ENCODE measurements at regions not wholly inside any gene's neighbourhood (a gene's known extent, or its start where the extent isn't known, plus 50 kb on each side); places are given as distances from the start of the nearest gene placed in this dataset.

DNA sequence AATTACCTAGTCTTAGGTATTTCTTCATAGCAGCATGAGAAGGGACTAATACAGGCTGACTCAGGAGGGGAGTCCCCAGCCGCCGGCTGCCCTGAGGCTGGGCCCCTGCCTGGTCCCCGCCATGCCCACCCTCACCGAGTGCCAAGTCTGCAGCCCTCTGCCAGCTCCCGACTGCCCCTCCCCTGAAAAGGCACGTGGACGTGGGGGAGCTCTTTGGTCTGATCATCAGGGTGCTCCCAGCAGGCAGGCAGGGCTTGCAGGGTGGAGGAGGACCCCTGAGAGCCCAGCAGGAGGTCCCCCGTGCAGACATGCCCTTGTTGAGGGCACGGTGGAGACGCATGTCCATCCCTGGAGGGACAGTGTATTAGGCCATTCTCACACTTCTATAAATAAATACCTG lies 110.9 kb downstream of the UNCX start:
- DNase-seq (ENCODE audit: extremely low spot score in 2 of 2) = no peak
- no peaks in the 10 kb centered on the region for H3K36me3 ChIP-seq
- TF ChIP-seq, protein P1, sequence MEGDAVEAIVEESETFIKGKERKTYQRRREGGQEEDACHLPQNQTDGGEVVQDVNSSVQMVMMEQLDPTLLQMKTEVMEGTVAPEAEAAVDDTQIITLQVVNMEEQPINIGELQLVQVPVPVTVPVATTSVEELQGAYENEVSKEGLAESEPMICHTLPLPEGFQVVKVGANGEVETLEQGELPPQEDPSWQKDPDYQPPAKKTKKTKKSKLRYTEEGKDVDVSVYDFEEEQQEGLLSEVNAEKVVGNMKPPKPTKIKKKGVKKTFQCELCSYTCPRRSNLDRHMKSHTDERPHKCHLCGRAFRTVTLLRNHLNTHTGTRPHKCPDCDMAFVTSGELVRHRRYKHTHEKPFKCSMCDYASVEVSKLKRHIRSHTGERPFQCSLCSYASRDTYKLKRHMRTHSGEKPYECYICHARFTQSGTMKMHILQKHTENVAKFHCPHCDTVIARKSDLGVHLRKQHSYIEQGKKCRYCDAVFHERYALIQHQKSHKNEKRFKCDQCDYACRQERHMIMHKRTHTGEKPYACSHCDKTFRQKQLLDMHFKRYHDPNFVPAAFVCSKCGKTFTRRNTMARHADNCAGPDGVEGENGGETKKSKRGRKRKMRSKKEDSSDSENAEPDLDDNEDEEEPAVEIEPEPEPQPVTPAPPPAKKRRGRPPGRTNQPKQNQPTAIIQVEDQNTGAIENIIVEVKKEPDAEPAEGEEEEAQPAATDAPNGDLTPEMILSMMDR (IDR thresholded peaks at IDR 0.05) = no peak
- TF ChIP-seq POLR2AphosphoS5 (IDR thresholded peaks at IDR 0.05; ENCODE audit: insufficient read depth in 1 of 2, low read depth in 1 of 2) = no peak
- TF ChIP-seq POLR2A (IDR thresholded peaks at IDR 0.05) = no peak
- no peak overlapping the region for H3K27ac ChIP-seq
- no peaks in the 10 kb centered on the region for H3K9me3 ChIP-seq
- H3K4me3 ChIP-seq = no peak overlapping the region
- intact Hi-C loops (cut with DNase I) = no loop called here
- H3K4me1 ChIP-seq = no peaks in the 10 kb centered on the region
- H3K27me3 ChIP-seq = no peaks in the 10 kb centered on the region

DNA sequence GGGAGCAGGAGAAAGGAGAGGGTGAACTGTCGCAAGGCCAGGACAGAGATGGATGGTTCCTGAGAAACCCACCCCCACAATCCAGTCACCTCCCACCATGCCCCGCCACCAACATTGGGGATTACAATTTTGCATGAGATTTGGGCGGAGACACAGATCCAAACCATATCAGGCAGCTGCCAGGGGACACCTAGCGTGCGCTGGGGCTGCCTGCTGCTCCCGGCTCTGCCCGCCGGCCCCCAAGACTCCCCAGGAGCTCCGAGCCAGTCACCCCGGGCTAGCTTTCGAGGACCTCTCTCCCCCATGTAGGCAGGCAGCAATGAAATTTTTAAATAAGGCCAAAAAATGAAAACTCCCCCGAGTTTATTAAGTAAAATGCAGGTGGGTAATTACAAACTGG lies 111.7 kb downstream of the UNCX start:
- no peaks in the 10 kb centered on the region for H3K9me3 ChIP-seq
- no peak overlapping the region for H3K27ac ChIP-seq
- no peaks in the 10 kb centered on the region for H3K36me3 ChIP-seq
- no peaks in the 10 kb centered on the region for H3K4me1 ChIP-seq
- H3K4me3 ChIP-seq = no peak overlapping the region
- no peaks in the 10 kb centered on the region for H3K27me3 ChIP-seq
- TF ChIP-seq POLR2A (IDR thresholded peaks at IDR 0.05) (no peak), POLR2AphosphoS5 (IDR thresholded peaks at IDR 0.05; ENCODE audit: insufficient read depth in 1 of 2, low read depth in 1 of 2) (no peak)
- TF ChIP-seq, protein P1 (IDR thresholded peaks at IDR 0.05) = no peak
- intact Hi-C loops (cut with DNase I) = no loop called here
- DNase-seq (ENCODE audit: extremely low spot score in 2 of 2) = no peak

DNA sequence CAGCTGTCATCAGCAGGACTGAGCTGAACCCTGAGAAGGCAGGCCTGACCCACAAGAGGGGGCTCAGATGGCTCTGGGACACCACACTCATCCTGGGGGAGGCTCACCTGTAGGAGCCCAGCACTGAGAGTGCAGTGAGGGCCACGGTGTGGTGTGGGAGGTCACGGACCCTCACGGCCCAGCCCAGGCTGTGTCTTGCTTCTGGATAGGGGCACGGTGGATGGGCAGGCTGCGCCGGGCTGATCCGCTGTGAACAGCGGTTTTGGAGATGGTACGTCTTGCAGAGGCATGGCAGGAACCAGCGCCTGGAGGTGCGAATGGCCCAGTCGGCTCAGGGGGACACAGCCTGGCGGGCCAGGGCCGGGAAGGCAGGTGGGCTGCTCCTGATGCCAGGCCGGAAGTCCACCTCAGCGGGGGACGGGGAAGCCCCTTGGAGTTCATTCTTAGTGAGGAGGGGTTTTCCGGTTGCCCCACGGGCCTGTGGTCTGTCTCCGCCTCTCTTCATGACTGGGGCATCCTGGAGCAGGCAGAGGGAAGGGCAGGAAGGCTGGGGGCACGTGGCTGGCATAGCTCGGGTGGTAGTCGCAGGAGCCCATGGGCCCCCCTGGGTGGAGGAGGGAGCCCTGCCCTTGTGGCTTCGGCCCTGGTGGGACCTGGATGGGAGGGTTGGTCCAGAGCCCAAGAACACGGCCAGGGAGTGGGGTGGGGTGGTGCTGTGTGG lies 112.5 kb downstream of the UNCX start:
- H3K27me3 ChIP-seq = no peaks in the 10 kb centered on the region

DNA sequence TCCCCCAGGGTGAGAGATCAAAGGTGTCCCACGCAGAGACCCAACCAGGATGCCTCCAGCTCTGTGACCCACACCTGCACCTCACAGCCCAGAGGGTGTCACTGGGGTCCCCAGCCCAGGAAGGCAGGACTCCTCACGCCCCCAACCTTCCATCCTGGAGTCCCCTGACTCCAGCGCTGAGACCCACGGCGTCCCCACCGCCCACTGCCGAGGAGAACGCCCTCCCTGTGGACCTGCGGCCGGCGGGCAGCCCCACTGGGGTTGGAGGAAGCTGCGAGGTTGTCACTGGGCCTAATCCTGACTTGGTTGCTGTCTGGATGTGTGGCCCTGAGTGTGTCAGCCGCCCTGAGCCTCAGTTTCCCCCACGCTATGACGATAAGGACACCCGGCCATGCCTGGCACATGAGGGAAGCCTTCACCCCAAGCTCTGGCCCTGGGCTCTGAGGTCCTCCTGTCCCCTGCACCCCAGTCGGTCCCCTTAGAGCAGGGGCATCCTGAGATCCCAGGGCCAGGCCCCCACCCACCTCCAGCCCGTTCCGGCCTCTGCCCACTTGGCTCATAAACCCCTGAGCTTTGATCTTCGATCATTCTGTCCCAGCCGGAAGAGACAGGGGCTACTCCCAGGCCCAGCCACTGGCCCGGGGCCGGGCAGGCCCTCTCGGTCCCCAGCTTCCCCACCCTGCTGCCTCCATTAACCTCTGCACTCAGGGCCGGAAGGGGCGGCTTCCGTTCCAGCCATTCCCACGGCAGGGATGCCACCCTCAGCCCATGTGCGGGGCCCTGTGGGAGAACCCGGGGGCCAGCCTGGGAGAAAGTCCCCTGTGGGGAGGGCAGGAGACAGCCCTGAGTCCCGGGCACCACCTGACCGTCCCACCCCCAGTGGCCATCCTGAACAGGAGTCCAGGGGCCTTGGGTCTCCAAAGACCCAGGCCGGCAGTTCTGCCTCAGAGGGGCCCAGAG lies 113.2 kb downstream of the MICALL2 start:
- no peak for DNase-seq (ENCODE audit: extremely low spot score in 2 of 2)
- Histone ChIP-seq H3K4me1 (no peaks in the 10 kb centered on the region), H3K27ac (no peak overlapping the region), H3K27me3 (no peaks in the 10 kb centered on the region), H3K4me3 (no peak overlapping the region), H3K9me3 (no peaks in the 10 kb centered on the region), H3K36me3 (no peaks in the 10 kb centered on the region)
- intact Hi-C loops (cut with DNase I) = no loop called here
- TF ChIP-seq, protein P1 (IDR thresholded peaks at IDR 0.05) = no peak
- TF ChIP-seq POLR2A (IDR thresholded peaks at IDR 0.05) = no peak
- TF ChIP-seq POLR2AphosphoS5 (IDR thresholded peaks at IDR 0.05; ENCODE audit: insufficient read depth in 1 of 2, low read depth in 1 of 2) = no peak

More for the DNA sequence above, 112.5 kb downstream of the UNCX start:
- no peak overlapping the region for H3K4me3 ChIP-seq
- intact Hi-C loops (cut with DNase I) = no loop called here
- no peaks in the 10 kb centered on the region for H3K4me1 ChIP-seq
- DNase-seq (ENCODE audit: extremely low spot score in 2 of 2) = no peak
- H3K36me3 ChIP-seq = no peaks in the 10 kb centered on the region
- no peak for TF ChIP-seq POLR2A (IDR thresholded peaks at IDR 0.05)
- TF ChIP-seq POLR2AphosphoS5 (IDR thresholded peaks at IDR 0.05; ENCODE audit: insufficient read depth in 1 of 2, low read depth in 1 of 2) = no peak
- TF ChIP-seq, protein P1 (IDR thresholded peaks at IDR 0.05) = no peak
- no peak overlapping the region for H3K27ac ChIP-seq
- H3K9me3 ChIP-seq = no peaks in the 10 kb centered on the region
